ENCODE measurements at regions not wholly inside any gene's neighbourhood (a gene's known extent, or its start where the extent isn't known, plus 50 kb on each side); places are given as distances from the start of the nearest gene placed in this dataset.
"Not testable (repeated sequence)": the region's sequence is repeated elsewhere in the genome, so short reads cannot be mapped to it uniquely, and the experiment has no call there.

- H3K27me3 ChIP-seq (ENCODE audit: control insufficient read depth, insufficient read depth, low read length) = no peaks in the 10 kb centered on the region
- no peak overlapping the region for H3K4me3 ChIP-seq (ENCODE audit: low read depth, low read length)
- POLR2A ChIA-PET = no interaction called here
- TF ChIP-seq CTCF (IDR thresholded peaks at IDR 0.05; ENCODE audit: low read depth, low read length) = no peak
- CTCF ChIA-PET = no interaction called here
- H3K27ac ChIP-seq (ENCODE audit: low read depth, low read length) = no peak overlapping the region
- no peak for DNase-seq (ENCODE audit: low read depth, low spot score)
- H3K9me3 ChIP-seq (ENCODE audit: control insufficient read depth, insufficient read depth, low read length) = no peaks in the 10 kb centered on the region
These were observed 1057.0 kb upstream of the SLIT2 start for GRCh38 chr4:19194672-19195071.

- TF ChIP-seq CTCF (IDR thresholded peaks at IDR 0.05; ENCODE audit: low read depth, low read length) = no peak
- CTCF ChIA-PET = no interaction called here
- POLR2A ChIA-PET = no interaction called here
- DNase-seq (ENCODE audit: low read depth, low spot score) = no peak
- Histone ChIP-seq H3K9me3 (ENCODE audit: control insufficient read depth, insufficient read depth, low read length) (no peaks in the 10 kb centered on the region), H3K27me3 (ENCODE audit: control insufficient read depth, insufficient read depth, low read length) (no peaks in the 10 kb centered on the region), H3K27ac (ENCODE audit: low read depth, low read length) (no peak overlapping the region), H3K4me3 (ENCODE audit: low read depth, low read length) (no peak overlapping the region)
These were observed 1058.3 kb upstream of the SLIT2 start for GRCh38 chr4:19193274-19193981.

GRCh38 chr4:19191979-19192650 is 1059.6 kb upstream of the SLIT2 start:
- POLR2A ChIA-PET = no interaction called here

GRCh38 chr4:19187691-19188090 is 1064.0 kb upstream of the SLIT2 start:
- H3K9me3 ChIP-seq (ENCODE audit: control insufficient read depth, insufficient read depth, low read length) = no peaks in the 10 kb centered on the region
- no peaks in the 10 kb centered on the region for H3K27me3 ChIP-seq (ENCODE audit: control insufficient read depth, insufficient read depth, low read length)
- ChIA-PET CTCF (no interaction called here), POLR2A (no interaction called here)
- no peak overlapping the region for H3K4me3 ChIP-seq (ENCODE audit: low read depth, low read length)
- TF ChIP-seq CTCF (IDR thresholded peaks at IDR 0.05; ENCODE audit: low read depth, low read length) = no peak
- no peak for DNase-seq (ENCODE audit: low read depth, low spot score)
- H3K27ac ChIP-seq (ENCODE audit: low read depth, low read length) = no peak overlapping the region

More at GRCh38 chr4:19191979-19192650, 1059.6 kb upstream of the SLIT2 start:
- CTCF ChIA-PET = interaction anchor here (0.9 kb wide), 1 partner anchor 12 kb away, joined by 4 read pairs; no protein-coding TSS in a partner anchor
- no peak overlapping the region for H3K4me3 ChIP-seq (ENCODE audit: low read depth, low read length)
- no peaks in the 10 kb centered on the region for H3K27me3 ChIP-seq (ENCODE audit: control insufficient read depth, insufficient read depth, low read length)
- TF ChIP-seq CTCF (IDR thresholded peaks at IDR 0.05; ENCODE audit: low read depth, low read length) = no peak
- no peak overlapping the region for H3K27ac ChIP-seq (ENCODE audit: low read depth, low read length)
- no peak for DNase-seq (ENCODE audit: low read depth, low spot score)
- no peaks in the 10 kb centered on the region for H3K9me3 ChIP-seq (ENCODE audit: control insufficient read depth, insufficient read depth, low read length)

GRCh38 chr4:19187096-19187495 is 1064.6 kb upstream of the SLIT2 start:
- DNase-seq (ENCODE audit: low read depth, low spot score) = no peak
- H3K27ac ChIP-seq (ENCODE audit: low read depth, low read length) = no peak overlapping the region
- no peak for TF ChIP-seq CTCF (IDR thresholded peaks at IDR 0.05; ENCODE audit: low read depth, low read length)
- H3K27me3 ChIP-seq (ENCODE audit: control insufficient read depth, insufficient read depth, low read length) = no peaks in the 10 kb centered on the region
- CTCF ChIA-PET = no interaction called here
- H3K4me3 ChIP-seq (ENCODE audit: low read depth, low read length) = no peak overlapping the region
- POLR2A ChIA-PET = no interaction called here
- H3K9me3 ChIP-seq (ENCODE audit: control insufficient read depth, insufficient read depth, low read length) = no peaks in the 10 kb centered on the region

GRCh38 chr4:19181631-19182030 is 1070.1 kb upstream of the SLIT2 start:
- H3K27me3 ChIP-seq (ENCODE audit: control insufficient read depth, insufficient read depth, low read length); H3K9me3 ChIP-seq (ENCODE audit: control insufficient read depth, insufficient read depth, low read length); H3K4me3 ChIP-seq (ENCODE audit: low read depth, low read length); DNase-seq (ENCODE audit: low read depth, low spot score); CTCF ChIA-PET; POLR2A ChIA-PET; H3K27ac ChIP-seq (ENCODE audit: low read depth, low read length): not testable (repeated sequence)
